ENCODE measurements at regions not wholly inside any gene's neighbourhood (a gene's known extent, or its start where the extent isn't known, plus 50 kb on each side); places are given as distances from the start of the nearest gene placed in this dataset.

- TF ChIP-seq POLR2A (IDR thresholded peaks at IDR 0.05) (no peak), POLR2AphosphoS5 (IDR thresholded peaks at IDR 0.05) (no peak)
- TF ChIP-seq, protein P1, sequence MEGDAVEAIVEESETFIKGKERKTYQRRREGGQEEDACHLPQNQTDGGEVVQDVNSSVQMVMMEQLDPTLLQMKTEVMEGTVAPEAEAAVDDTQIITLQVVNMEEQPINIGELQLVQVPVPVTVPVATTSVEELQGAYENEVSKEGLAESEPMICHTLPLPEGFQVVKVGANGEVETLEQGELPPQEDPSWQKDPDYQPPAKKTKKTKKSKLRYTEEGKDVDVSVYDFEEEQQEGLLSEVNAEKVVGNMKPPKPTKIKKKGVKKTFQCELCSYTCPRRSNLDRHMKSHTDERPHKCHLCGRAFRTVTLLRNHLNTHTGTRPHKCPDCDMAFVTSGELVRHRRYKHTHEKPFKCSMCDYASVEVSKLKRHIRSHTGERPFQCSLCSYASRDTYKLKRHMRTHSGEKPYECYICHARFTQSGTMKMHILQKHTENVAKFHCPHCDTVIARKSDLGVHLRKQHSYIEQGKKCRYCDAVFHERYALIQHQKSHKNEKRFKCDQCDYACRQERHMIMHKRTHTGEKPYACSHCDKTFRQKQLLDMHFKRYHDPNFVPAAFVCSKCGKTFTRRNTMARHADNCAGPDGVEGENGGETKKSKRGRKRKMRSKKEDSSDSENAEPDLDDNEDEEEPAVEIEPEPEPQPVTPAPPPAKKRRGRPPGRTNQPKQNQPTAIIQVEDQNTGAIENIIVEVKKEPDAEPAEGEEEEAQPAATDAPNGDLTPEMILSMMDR (IDR thresholded peaks at IDR 0.05 in 8 of 11, conservative IDR thresholded peaks at IDR 0.05 in 3 of 11), result no peak
These were observed 224.5 kb downstream of the CYP26B1 start for GRCh38 chr2:71923143-71923525.

Data from spleen (tissue), 7 donors.